OCI-LY7 (cell line): ENCODE measurements at regions not wholly inside any gene's neighbourhood (a gene's known extent, or its start where the extent isn't known, plus 50 kb on each side); places are given as distances from the start of the nearest gene placed in this dataset.

ENCODE experiments used
- CTCF ChIP-seq: fragments of 200-600 bp; sonication (generic); conservative IDR thresholded peaks from 2 replicates; pipeline ENCODE4 v1.5.1; 2014; ENCODE audit warnings: mild to moderate bottlenecking, antibody characterized with exemption, low read length, moderate library complexity, mixed read lengths
- EZH2phosphoT487 ChIP-seq: fragments of 200-600 bp; sonication (generic); IDR thresholded peaks from 2 replicates; pipeline ENCODE4 v1.6.1; 2018; ENCODE audit warnings: low read depth, borderline replicate concordance, mild to moderate bottlenecking, mixed run types, antibody characterized with exemption, low read length, moderate library complexity, mixed read lengths

GRCh38 chr1:181918880-181919525 is 142.5 kb downstream of the ZNF648 start:
- no peak for TF ChIP-seq CTCF
- TF ChIP-seq EZH2phosphoT487 = no peak
